ENCODE measurements at regions not wholly inside any gene's neighbourhood (a gene's known extent, or its start where the extent isn't known, plus 50 kb on each side); places are given as distances from the start of the nearest gene placed in this dataset.

DNA sequence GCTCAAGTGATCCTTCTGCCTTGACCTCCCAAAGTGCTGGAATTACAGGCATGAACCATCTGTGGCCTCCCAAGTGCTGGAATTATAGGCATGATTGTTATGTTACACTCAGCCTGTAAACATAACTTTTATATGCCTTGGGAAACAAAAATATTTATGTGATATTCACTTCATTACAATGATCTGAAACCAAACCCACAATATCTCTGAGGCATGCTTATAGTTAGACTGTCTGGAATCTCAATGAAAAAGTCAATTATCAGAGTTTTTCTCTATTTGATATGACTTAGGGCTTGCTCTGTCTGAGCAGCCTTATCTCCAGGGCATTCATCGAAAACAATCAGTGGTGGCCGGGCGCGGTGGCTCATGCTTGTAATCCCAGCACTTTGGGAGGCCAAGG, 195.3 kb upstream of the MYO3A start:
- ATAC-seq = no peak
- Histone ChIP-seq H3K4me3 (no peak overlapping the region), H3K9me3 (no peaks in the 10 kb centered on the region), H3K36me3 (ENCODE audit: insufficient read depth in 1 of 2, low read depth in 1 of 2) (no peaks in the 10 kb centered on the region), H3K4me1 (no peaks in the 10 kb centered on the region), H3K27me3 (ENCODE audit: insufficient read depth in 3 of 3, low read length in 2 of 3) (no peaks in the 10 kb centered on the region), H3K27ac (no peak overlapping the region)
- WGBS, 3 donors = 87 to 93% (median 92%) methylated on average over 4 of the region's 4 CpGs
- no peak for DNase-seq
- intact Hi-C loops (cut with DNase I) = no loop called here
- TF ChIP-seq, protein P1, sequence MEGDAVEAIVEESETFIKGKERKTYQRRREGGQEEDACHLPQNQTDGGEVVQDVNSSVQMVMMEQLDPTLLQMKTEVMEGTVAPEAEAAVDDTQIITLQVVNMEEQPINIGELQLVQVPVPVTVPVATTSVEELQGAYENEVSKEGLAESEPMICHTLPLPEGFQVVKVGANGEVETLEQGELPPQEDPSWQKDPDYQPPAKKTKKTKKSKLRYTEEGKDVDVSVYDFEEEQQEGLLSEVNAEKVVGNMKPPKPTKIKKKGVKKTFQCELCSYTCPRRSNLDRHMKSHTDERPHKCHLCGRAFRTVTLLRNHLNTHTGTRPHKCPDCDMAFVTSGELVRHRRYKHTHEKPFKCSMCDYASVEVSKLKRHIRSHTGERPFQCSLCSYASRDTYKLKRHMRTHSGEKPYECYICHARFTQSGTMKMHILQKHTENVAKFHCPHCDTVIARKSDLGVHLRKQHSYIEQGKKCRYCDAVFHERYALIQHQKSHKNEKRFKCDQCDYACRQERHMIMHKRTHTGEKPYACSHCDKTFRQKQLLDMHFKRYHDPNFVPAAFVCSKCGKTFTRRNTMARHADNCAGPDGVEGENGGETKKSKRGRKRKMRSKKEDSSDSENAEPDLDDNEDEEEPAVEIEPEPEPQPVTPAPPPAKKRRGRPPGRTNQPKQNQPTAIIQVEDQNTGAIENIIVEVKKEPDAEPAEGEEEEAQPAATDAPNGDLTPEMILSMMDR (IDR thresholded peaks at IDR 0.05) = no peak

DNA sequence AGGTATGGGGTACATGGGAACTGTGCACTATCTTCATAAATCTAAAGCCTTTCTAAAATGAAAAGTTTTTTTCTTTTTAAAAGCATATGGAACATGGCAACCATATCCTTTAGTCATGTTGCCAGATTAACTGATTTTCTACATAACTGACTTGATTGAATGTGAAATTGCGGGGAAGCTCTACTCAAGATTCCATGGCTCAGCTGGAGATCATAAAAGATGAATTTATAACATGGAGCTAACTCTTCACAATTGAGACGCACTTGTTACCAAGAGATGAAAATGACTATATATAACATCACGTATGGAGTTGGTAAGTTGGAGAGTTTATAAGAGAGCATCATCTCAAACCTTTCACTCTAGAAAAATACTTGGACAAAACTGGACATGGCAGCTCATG, 190.2 kb upstream of the MYO3A start:
- WGBS, 3 donors = 89 to 94% (median 90%) methylated on average over 3 of the region's 3 CpGs
- H3K4me1 ChIP-seq = no peaks in the 10 kb centered on the region
- H3K4me3 ChIP-seq = no peak overlapping the region
- intact Hi-C loops (cut with DNase I) = no loop called here
- H3K9me3 ChIP-seq = no peaks in the 10 kb centered on the region
- H3K27me3 ChIP-seq (ENCODE audit: insufficient read depth in 3 of 3, low read length in 2 of 3) = no peaks in the 10 kb centered on the region
- no peak overlapping the region for H3K27ac ChIP-seq
- no peak for DNase-seq
- TF ChIP-seq, protein P1 (IDR thresholded peaks at IDR 0.05) = no peak
- no peaks in the 10 kb centered on the region for H3K36me3 ChIP-seq (ENCODE audit: insufficient read depth in 1 of 2, low read depth in 1 of 2)
- no peak for ATAC-seq

DNA sequence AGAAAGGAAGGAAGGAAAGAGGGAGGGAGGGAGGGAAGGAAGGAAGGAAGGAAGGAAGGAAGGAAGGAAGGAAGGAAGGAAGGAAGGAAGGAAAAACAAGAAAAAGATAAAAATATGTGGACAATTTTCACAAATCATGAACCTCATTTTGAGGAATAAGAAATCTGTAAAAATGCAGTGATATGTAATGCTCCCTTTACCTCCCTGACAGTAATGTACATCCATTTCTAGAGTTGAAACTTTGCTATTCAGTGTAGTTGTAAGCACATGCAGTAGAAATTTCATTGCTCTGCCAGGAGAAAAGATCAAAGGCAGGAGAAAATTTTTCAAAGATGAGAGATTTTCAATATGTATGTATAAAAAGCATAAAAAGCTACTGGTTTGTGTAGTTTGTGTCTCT, 189.5 kb upstream of the MYO3A start:
- TF ChIP-seq, protein P1 (IDR thresholded peaks at IDR 0.05) = no peak
- no peaks in the 10 kb centered on the region for H3K4me1 ChIP-seq
- no peak overlapping the region for H3K27ac ChIP-seq
- no peak overlapping the region for H3K4me3 ChIP-seq
- intact Hi-C loops (cut with DNase I) = no loop called here
- DNase-seq (no peak), ATAC-seq (no peak)
- H3K27me3 ChIP-seq (ENCODE audit: insufficient read depth in 3 of 3, low read length in 2 of 3) = no peaks in the 10 kb centered on the region
- no peaks in the 10 kb centered on the region for H3K36me3 ChIP-seq (ENCODE audit: insufficient read depth in 1 of 2, low read depth in 1 of 2)
- no peaks in the 10 kb centered on the region for H3K9me3 ChIP-seq

DNA sequence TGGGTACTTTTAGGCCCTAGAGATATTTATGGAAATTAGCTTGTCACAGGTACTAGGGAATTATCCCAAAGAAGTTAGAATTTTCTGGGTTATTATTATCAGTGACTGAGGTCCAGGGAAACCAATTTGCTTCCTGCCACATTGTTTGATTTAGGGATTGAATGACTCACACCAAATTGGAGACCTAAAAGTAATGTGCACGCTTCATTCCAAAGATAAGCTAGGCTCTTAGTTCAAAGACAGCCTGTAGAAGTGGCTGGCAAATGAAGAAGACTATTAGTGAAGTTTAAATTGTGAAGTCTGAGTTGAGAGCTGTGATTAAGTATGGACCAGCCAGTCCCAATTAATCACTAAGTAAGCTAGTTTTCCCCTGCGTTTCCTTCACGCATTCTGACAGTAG, 188.1 kb upstream of the MYO3A start:
- no peak for DNase-seq

GRCh38 chr10:25747084-25747483, 186.9 kb upstream of the MYO3A start:
- intact Hi-C loops (cut with DNase I) = no loop called here
- no peaks in the 10 kb centered on the region for H3K4me1 ChIP-seq
- no peak overlapping the region for H3K4me3 ChIP-seq
- 37 to 46% (median 40%) methylated on average over 2 of the region's 2 CpGs for WGBS, 3 donors
- TF ChIP-seq, protein P1 (IDR thresholded peaks at IDR 0.05) = no peak
- H3K27me3 ChIP-seq (ENCODE audit: insufficient read depth in 3 of 3, low read length in 2 of 3) = peaks cover 0 to 2% (median 0%) of the 10 kb centered on the region in 3 donors
- no peaks in the 10 kb centered on the region for H3K9me3 ChIP-seq
- H3K36me3 ChIP-seq (ENCODE audit: insufficient read depth in 1 of 2, low read depth in 1 of 2) = no peaks in the 10 kb centered on the region
- no peak for ATAC-seq
- no peak for DNase-seq
- no peak overlapping the region for H3K27ac ChIP-seq

More for the DNA sequence above, 188.1 kb upstream of the MYO3A start:
- ATAC-seq = no peak
- TF ChIP-seq, protein P1 (IDR thresholded peaks at IDR 0.05) = no peak
- intact Hi-C loops (cut with DNase I) = no loop called here
- no peak overlapping the region for H3K27ac ChIP-seq
- no peaks in the 10 kb centered on the region for H3K36me3 ChIP-seq (ENCODE audit: insufficient read depth in 1 of 2, low read depth in 1 of 2)
- peaks cover 0 to 2% (median 0%) of the 10 kb centered on the region in 3 donors for H3K27me3 ChIP-seq (ENCODE audit: insufficient read depth in 3 of 3, low read length in 2 of 3)
- no peaks in the 10 kb centered on the region for H3K9me3 ChIP-seq
- H3K4me3 ChIP-seq = no peak overlapping the region
- WGBS, 3 donors = 49 to 50% (median 50%) methylated on average over 3 of the region's 3 CpGs
- no peaks in the 10 kb centered on the region for H3K4me1 ChIP-seq
